GM19239 (cell line): ENCODE measurements at regions not wholly inside any gene's neighbourhood (a gene's known extent, or its start where the extent isn't known, plus 50 kb on each side); places are given as distances from the start of the nearest gene placed in this dataset.
"Not testable (repeated sequence)": the region's sequence is repeated elsewhere in the genome, so short reads cannot be mapped to it uniquely, and the experiment has no call there.

Experiments used
- DNase-seq: peaks from one replicate; pipeline ENCODE4 v3.0.0; 2011; ENCODE audit warnings: low spot score; ENCODE audit not compliant: insufficient read length
- FAIRE-seq: peaks from 2 replicates; lab custom pipeline; 2011; peaks lifted over from hg19 to GRCh38; lab: Jason Lieb, UNC

GRCh38 chr7:93830141-93830925, 60.2 kb downstream of the TFPI2 start:
- DNase-seq: no peak
- FAIRE-seq: no peak

GRCh38 chr7:93828260-93828659, 62.3 kb downstream of the TFPI2 start:
- FAIRE-seq: peak; percentile 51
- no peak for DNase-seq

- DNase-seq (no peak), FAIRE-seq (no peak)
These were observed 66.9 kb downstream of the TFPI2 start for GRCh38 chr7:93823621-93824020.

- no peak for FAIRE-seq
These were observed 69.1 kb downstream of the TFPI2 start for GRCh38 chr7:93821463-93821862.

GRCh38 chr7:93819699-93820098, 70.9 kb downstream of the TFPI2 start:
- no peak for DNase-seq
- no peak for FAIRE-seq

More at GRCh38 chr7:93821463-93821862, 69.1 kb downstream of the TFPI2 start:
- no peak for DNase-seq

- FAIRE-seq: no peak
- no peak for DNase-seq
These were observed 73.0 kb downstream of the TFPI2 start for GRCh38 chr7:93817526-93817925.

- no peak for FAIRE-seq
- DNase-seq: no peak
These were observed 73.5 kb downstream of the TFPI2 start for GRCh38 chr7:93817004-93817403.

GRCh38 chr7:93813514-93813913, 77.0 kb downstream of the TFPI2 start:
- no peak for FAIRE-seq
- DNase-seq: no peak

GRCh38 chr7:93812061-93812460, 78.5 kb downstream of the TFPI2 start:
- FAIRE-seq (no peak), DNase-seq (no peak)

GRCh38 chr7:93811198-93811597, 79.4 kb downstream of the TFPI2 start:
- FAIRE-seq (no peak), DNase-seq (no peak)

- no peak for FAIRE-seq
- no peak for DNase-seq
These were observed 80.0 kb downstream of the TFPI2 start for GRCh38 chr7:93810561-93810960.

GRCh38 chr7:93804726-93805125, 85.8 kb downstream of the TFPI2 start:
- FAIRE-seq: no peak
- DNase-seq: no peak

- peak; percentile 78 for FAIRE-seq
- no peak for DNase-seq
These were observed 90.7 kb downstream of the TFPI2 start for GRCh38 chr7:93799750-93800357.

- DNase-seq, FAIRE-seq: not testable (repeated sequence)
These were observed 97.4 kb downstream of the TFPI2 start for GRCh38 chr7:93793084-93793697.

GRCh38 chr7:93779115-93779514, 111.4 kb downstream of the TFPI2 start:
- no peak for FAIRE-seq
- DNase-seq: no peak

GRCh38 chr7:93778384-93778783, 112.2 kb downstream of the TFPI2 start:
- FAIRE-seq (no peak), DNase-seq (no peak)

- DNase-seq: no peak
- no peak for FAIRE-seq
These were observed 117.1 kb downstream of the TFPI2 start for GRCh38 chr7:93773446-93773845.

GRCh38 chr7:93765475-93765874, 125.1 kb downstream of the TFPI2 start:
- DNase-seq: no peak
- no peak for FAIRE-seq

- no peak for FAIRE-seq
These were observed 131.9 kb downstream of the TFPI2 start for GRCh38 chr7:93758631-93759030.

GRCh38 chr7:93757426-93757825, 133.1 kb downstream of the TFPI2 start:
- FAIRE-seq (no peak), DNase-seq (no peak)

More at GRCh38 chr7:93758631-93759030, 131.9 kb downstream of the TFPI2 start:
- no peak for DNase-seq

GRCh38 chr7:93756890-93757289, 133.7 kb downstream of the TFPI2 start:
- no peak for DNase-seq
- FAIRE-seq: no peak
